Loucy (cell line): ENCODE measurements at regions not wholly inside any gene's neighbourhood (a gene's known extent, or its start where the extent isn't known, plus 50 kb on each side); places are given as distances from the start of the nearest gene placed in this dataset.

ENCODE experiments used
- H2AFZ ChIP-seq: fragments of 200-600 bp; sonication (generic); 2 replicates; pipeline ENCODE4 v1.6.0; 2016; ENCODE audit warnings: antibody characterized with exemption, mild to moderate bottlenecking, low read length, moderate library complexity
- H3F3A ChIP-seq: fragments of 200-600 bp; 2 replicates; pipeline ENCODE4 v1.6.0; 2016; ENCODE audit warnings: antibody characterized with exemption, low read depth, mild to moderate bottlenecking
- H3K27me3 ChIP-seq: fragments of 200-600 bp; sonication (generic); 2 replicates; pipeline ENCODE4 v1.6.1; 2014; ENCODE audit warnings: low read length, mild to moderate bottlenecking; ENCODE audit not compliant: insufficient read depth, poor library complexity, severe bottlenecking
- H3K36me3 ChIP-seq: fragments of 200-600 bp; sonication (generic); 2 replicates; pipeline ENCODE4 v1.6.1; 2016; ENCODE audit warnings: low read length; ENCODE audit not compliant: insufficient read depth
- H3K4me1 ChIP-seq: fragments of 200-600 bp; sonication (generic); 2 replicates; pipeline ENCODE4 v1.5.1; 2014; ENCODE audit warnings: low read length, mild to moderate bottlenecking; ENCODE audit not compliant: insufficient read depth, poor library complexity, severe bottlenecking
- H3K4me2 ChIP-seq: fragments of 200-600 bp; sonication (generic); 2 replicates; pipeline ENCODE4 v1.6.0; 2014; ENCODE audit warnings: antibody characterized with exemption, low read length, low read depth, mild to moderate bottlenecking; ENCODE audit not compliant: poor library complexity, severe bottlenecking
- H3K4me3 ChIP-seq: fragments of 200-600 bp; sonication (generic); 2 replicates; pipeline ENCODE4 v1.5.1; 2014; ENCODE audit warnings: low read length, mild to moderate bottlenecking, mixed read lengths; ENCODE audit not compliant: poor library complexity, severe bottlenecking
- H3K79me2 ChIP-seq: fragments of 200-600 bp; sonication (generic); 2 replicates; pipeline ENCODE4 v1.6.1; 2014; ENCODE audit warnings: low read length; ENCODE audit not compliant: insufficient read depth
- H3K9ac ChIP-seq: fragments of 200-600 bp; sonication (generic); 2 replicates; pipeline ENCODE4 v1.6.0; 2014; ENCODE audit warnings: mild to moderate bottlenecking, low read depth, low read length, moderate library complexity; ENCODE audit not compliant: poor library complexity, severe bottlenecking
- H3K9me2 ChIP-seq: fragments of 200-600 bp; sonication (generic); replicated peaks from 2 replicates; pipeline ENCODE4 v1.6.1; 2016; ENCODE audit warnings: low read depth, low read length, mixed read lengths
- H3K9me3 ChIP-seq: fragments of 200-600 bp; sonication (generic); 2 replicates; pipeline ENCODE4 v1.6.1; 2014; ENCODE audit warnings: mild to moderate bottlenecking, antibody characterized with exemption, low read length, low read depth; ENCODE audit not compliant: insufficient read depth
- H4K20me1 ChIP-seq: fragments of 200-600 bp; sonication (generic); 2 replicates; pipeline ENCODE4 v1.6.0; 2014; ENCODE audit warnings: antibody characterized with exemption, low read length, mild to moderate bottlenecking; ENCODE audit not compliant: insufficient read depth, poor library complexity, severe bottlenecking
- CTCF ChIP-seq: fragments of 200-600 bp; sonication (generic); conservative IDR thresholded peaks from 2 replicates; pipeline ENCODE4 v1.5.1; 2014; ENCODE audit warnings: mild to moderate bottlenecking, antibody characterized with exemption, low read length
- EZH2phosphoT487 ChIP-seq: fragments of 200-600 bp; IDR thresholded peaks from 2 replicates; pipeline ENCODE4 v1.6.1; 2018; ENCODE audit warnings: antibody characterized with exemption, mild to moderate bottlenecking, moderate library complexity, borderline replicate concordance

DNA sequence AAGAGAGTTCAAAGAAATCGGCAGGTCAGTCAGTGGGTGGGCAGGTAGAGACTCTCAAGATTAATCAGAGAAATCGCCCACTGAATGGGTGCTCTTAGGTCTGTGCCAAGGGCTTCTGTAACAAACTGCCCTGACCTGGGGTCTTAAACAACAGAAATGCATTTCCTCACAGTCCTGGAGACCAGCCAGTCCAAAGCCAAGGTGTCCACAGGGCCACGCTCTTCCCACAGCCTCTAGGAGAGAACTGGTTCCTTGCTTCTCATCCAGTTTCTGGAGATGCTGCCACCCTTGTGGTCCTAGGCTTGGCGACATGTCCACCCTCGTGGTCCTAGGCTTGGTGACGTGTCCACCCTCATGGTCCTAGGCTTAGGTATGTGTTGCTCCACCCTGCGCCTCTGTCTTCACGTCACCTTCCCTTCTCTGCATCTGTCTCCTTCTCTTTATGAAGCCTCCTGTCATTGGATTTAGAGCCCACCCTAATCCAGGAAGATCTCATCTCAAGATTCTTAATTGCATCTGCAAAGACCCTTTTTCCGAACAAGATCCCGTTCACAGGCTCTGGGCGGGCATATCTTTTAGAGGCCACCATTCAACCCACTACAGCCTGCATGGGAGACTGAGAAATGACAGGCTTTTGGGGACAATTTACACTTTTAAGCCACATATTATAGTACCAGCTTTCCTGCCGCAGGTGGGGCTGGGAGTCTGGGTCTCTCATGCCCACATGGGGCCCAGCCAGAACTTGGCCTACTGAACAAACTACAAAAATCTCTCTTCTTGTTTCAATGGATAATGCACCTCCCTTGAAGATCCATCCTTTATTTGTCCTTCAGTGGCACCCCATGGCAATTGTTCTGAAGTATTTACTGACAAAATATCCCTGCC is 161.3 kb downstream of the ASB1 start:
- Histone ChIP-seq H3K4me1 (no peaks in the 10 kb centered on the region), H3K9ac (no peak overlapping the region)

DNA sequence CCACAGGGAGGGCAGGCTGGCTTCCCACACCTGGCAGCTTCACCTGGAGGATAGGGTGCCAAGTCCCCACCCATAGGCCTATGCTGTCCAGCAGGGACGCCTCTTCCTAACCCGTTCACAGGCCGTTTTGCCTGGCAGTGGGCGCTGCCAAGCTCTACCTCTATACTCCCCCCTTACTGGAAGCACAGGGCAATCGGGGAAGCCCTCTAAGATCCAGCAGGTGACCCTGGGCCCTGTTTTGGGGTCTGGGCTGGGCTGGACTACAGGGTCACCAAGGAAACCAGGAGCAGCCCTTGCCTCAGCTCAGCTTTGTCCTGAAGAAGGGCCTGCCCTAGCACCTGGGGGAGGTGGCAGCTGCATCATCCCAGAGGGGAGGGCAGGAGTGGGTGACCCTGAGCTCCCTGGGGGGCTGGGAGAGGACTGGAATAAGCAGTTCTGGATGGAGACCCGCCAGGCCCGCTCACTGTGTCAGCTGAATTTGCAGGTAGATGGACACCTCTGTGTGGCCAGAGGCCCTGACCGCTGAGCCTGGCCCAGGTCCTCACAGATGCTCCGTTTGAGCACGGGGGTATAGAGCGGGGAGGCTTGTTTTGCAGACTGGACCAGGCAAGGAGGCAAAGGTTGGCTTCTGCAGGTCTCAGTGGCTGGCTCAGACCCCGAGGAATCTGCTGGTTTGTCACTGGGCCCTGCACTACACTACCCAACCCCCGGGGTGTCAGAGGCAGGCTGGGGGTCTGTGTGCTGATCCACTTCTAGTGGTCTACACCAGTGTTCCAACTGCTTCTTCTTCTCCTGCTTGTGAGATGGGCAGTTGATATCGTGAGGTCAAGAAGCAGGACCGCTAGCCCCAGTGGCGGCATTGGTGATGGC is 163.1 kb downstream of the ASB1 start:
- no peak overlapping the region for H3K9ac ChIP-seq
- no peaks in the 10 kb centered on the region for H3K9me2 ChIP-seq
- H3F3A ChIP-seq = no peaks in the 10 kb centered on the region
- no peaks in the 10 kb centered on the region for H3K36me3 ChIP-seq
- H3K27me3 ChIP-seq = no peaks in the 10 kb centered on the region
- H3K9me3 ChIP-seq = no peaks in the 10 kb centered on the region
- no peaks in the 10 kb centered on the region for H3K4me1 ChIP-seq
- no peak for TF ChIP-seq CTCF
- TF ChIP-seq EZH2phosphoT487 = no peak
- no peak overlapping the region for H2AFZ ChIP-seq
- H3K4me2 ChIP-seq = no peak overlapping the region
- no peak overlapping the region for H3K4me3 ChIP-seq
- no peaks in the 10 kb centered on the region for H3K79me2 ChIP-seq
- no peaks in the 10 kb centered on the region for H4K20me1 ChIP-seq

More for the DNA sequence above, 161.3 kb downstream of the ASB1 start:
- TF ChIP-seq EZH2phosphoT487 = no peak
- no peak for TF ChIP-seq CTCF
- H4K20me1 ChIP-seq = no peaks in the 10 kb centered on the region
- H3K9me2 ChIP-seq = no peaks in the 10 kb centered on the region
- no peak overlapping the region for H3K4me3 ChIP-seq
- H3K79me2 ChIP-seq = no peaks in the 10 kb centered on the region
- H2AFZ ChIP-seq = no peak overlapping the region
- no peaks in the 10 kb centered on the region for H3K27me3 ChIP-seq
- no peak overlapping the region for H3K4me2 ChIP-seq
- H3F3A ChIP-seq = no peaks in the 10 kb centered on the region
- H3K9me3 ChIP-seq = no peaks in the 10 kb centered on the region; the same call in 1 of the 2 replicates
- no peaks in the 10 kb centered on the region for H3K36me3 ChIP-seq

DNA sequence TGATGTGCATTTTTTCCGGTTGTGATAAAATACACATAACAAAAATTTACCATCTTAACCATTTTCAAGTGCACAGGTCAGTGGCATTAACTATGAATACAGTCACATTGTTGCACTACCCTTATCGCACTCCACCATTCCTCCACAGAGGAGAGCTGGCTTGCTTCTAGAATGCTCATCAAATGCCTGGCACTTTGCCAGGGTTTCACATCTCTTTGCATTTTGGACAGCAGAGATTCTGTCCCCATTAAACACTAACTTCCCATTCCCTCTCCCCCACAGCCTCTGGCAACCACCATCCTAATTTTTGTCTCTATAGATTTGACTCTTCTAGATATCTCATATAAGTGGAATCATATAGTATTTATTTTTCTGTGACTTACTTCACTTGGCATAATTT is 165.0 kb downstream of the ASB1 start:
- no peaks in the 10 kb centered on the region for H3K79me2 ChIP-seq
- no peak overlapping the region for H2AFZ ChIP-seq
- H3K4me2 ChIP-seq = no peak overlapping the region
- H3F3A ChIP-seq = no peaks in the 10 kb centered on the region
- H3K9me2 ChIP-seq = no peaks in the 10 kb centered on the region
- H3K9ac ChIP-seq = no peak overlapping the region
- no peaks in the 10 kb centered on the region for H3K36me3 ChIP-seq
- TF ChIP-seq EZH2phosphoT487 (no peak), CTCF (no peak)
- H3K27me3 ChIP-seq = no peaks in the 10 kb centered on the region
- H3K9me3 ChIP-seq = no peaks in the 10 kb centered on the region
- no peak overlapping the region for H3K4me3 ChIP-seq
- no peaks in the 10 kb centered on the region for H3K4me1 ChIP-seq
- H4K20me1 ChIP-seq = no peaks in the 10 kb centered on the region
